ENCODE measurements at regions not wholly inside any gene's neighbourhood (a gene's known extent, or its start where the extent isn't known, plus 50 kb on each side); places are given as distances from the start of the nearest gene placed in this dataset.

GRCh38 chr9:102085548-102085947 is 347.1 kb upstream of the GRIN3A start:
- TF ChIP-seq TAF1 (IDR thresholded peaks at IDR 0.05; ENCODE audit: low read depth, low read length), result no peak
- no peak for TF ChIP-seq CTCF (IDR thresholded peaks at IDR 0.05; ENCODE audit: control extremely low read depth in 1 of 3, insufficient read depth in 1 of 3, low read depth in 1 of 3, low read length in 3 of 3)

All from H1 (cell line).